NCI-H2029 treated with DMSO at 0.1 percent for 48 hours (cell line): ENCODE measurements at regions not wholly inside any gene's neighbourhood (a gene's known extent, or its start where the extent isn't known, plus 50 kb on each side); places are given as distances from the start of the nearest gene placed in this dataset.

Source experiments
- DNase-seq: peaks from one replicate; lab custom pipeline; 2025; lab: John Stamatoyannopoulos, UW

- no peak for DNase-seq
Observed at GRCh38 chr1:116232989-116233514, 121.9 kb downstream of the MAB21L3 start.

GRCh38 chr1:116234429-116234828 is 123.2 kb downstream of the MAB21L3 start:
- DNase-seq, result no peak

- DNase-seq, result no peak
Observed at GRCh38 chr1:116239916-116240315, 128.7 kb downstream of the MAB21L3 start.

GRCh38 chr1:116242741-116243140 is 130.3 kb upstream of the ATP1A1 start:
- no peak for DNase-seq

- DNase-seq, result peak; percentile 53
Observed at GRCh38 chr1:116243333-116244054, 129.6 kb upstream of the ATP1A1 start.

GRCh38 chr1:116246174-116246573 is 126.9 kb upstream of the ATP1A1 start:
- DNase-seq, result no peak

- no peak for DNase-seq
Observed at GRCh38 chr1:116252271-116252670, 120.8 kb upstream of the ATP1A1 start.

GRCh38 chr1:116252785-116253184 is 120.3 kb upstream of the ATP1A1 start:
- no peak for DNase-seq

GRCh38 chr1:116253566-116254382 is 119.3 kb upstream of the ATP1A1 start:
- DNase-seq, result no peak

GRCh38 chr1:116254776-116255175 is 118.3 kb upstream of the ATP1A1 start:
- DNase-seq, result no peak

GRCh38 chr1:116255486-116256285 is 117.4 kb upstream of the ATP1A1 start:
- DNase-seq, result no peak

GRCh38 chr1:116256286-116256649 is 116.8 kb upstream of the ATP1A1 start:
- no peak for DNase-seq

- DNase-seq, result no peak
Observed at GRCh38 chr1:116256875-116257274, 116.2 kb upstream of the ATP1A1 start.

- no peak for DNase-seq
Observed at GRCh38 chr1:116257341-116257767, 115.7 kb upstream of the ATP1A1 start.

- no peak for DNase-seq
Observed at GRCh38 chr1:116257836-116258235, 115.2 kb upstream of the ATP1A1 start.

- DNase-seq, result no peak
Observed at GRCh38 chr1:116258668-116259419, 114.2 kb upstream of the ATP1A1 start.

- DNase-seq, result no peak
Observed at GRCh38 chr1:116259663-116260062, 113.4 kb upstream of the ATP1A1 start.

GRCh38 chr1:116260115-116260514 is 112.9 kb upstream of the ATP1A1 start:
- no peak for DNase-seq

- no peak for DNase-seq
Observed at GRCh38 chr1:116260621-116261020, 112.4 kb upstream of the ATP1A1 start.

- no peak for DNase-seq
Observed at GRCh38 chr1:116261227-116261626, 111.8 kb upstream of the ATP1A1 start.

- DNase-seq, result no peak
Observed at GRCh38 chr1:116262207-116262994, 110.6 kb upstream of the ATP1A1 start.
